Thyroid gland (tissue), 4 donors: ENCODE measurements at regions not wholly inside any gene's neighbourhood (a gene's known extent, or its start where the extent isn't known, plus 50 kb on each side); places are given as distances from the start of the nearest gene placed in this dataset.
"Not testable (repeated sequence)": the region's sequence is repeated elsewhere in the genome, so short reads cannot be mapped to it uniquely, and the experiment has no call there.

Experiments
- DNase-seq, 2 donors: peaks; one replicate each; pipeline ENCODE4 v3.0.0-alpha.2; 2019
- H3K27ac ChIP-seq, 3 donors: fragments of 200-600 bp; sonication (generic); 1 replicate in 2 of 3; 2 replicates in 1 of 3; pipeline ENCODE4 v1.5.1; 2016 to 2019; ENCODE audit warnings: mild to moderate bottlenecking in 1 of 3, moderate library complexity in 1 of 3
- H3K27me3 ChIP-seq: fragments of 200-600 bp; sonication (generic); one replicate; pipeline ENCODE4 v1.5.1; 2019
- H3K36me3 ChIP-seq, 2 donors: fragments of 200-600 bp; sonication (generic); one replicate each; pipeline ENCODE4 v1.5.1; 2016 to 2019
- H3K4me1 ChIP-seq, 2 donors: fragments of 200-600 bp; sonication (generic); one replicate each; pipeline ENCODE4 v1.5.1; 2017 to 2019
- H3K4me3 ChIP-seq, 3 donors: fragments of 200-600 bp; sonication (generic); replicated peaks in 1 of 3; 1 replicate in 2 of 3; 2 replicates in 1 of 3; pipeline ENCODE4 v1.5.1; 2016; ENCODE audit warnings: mild to moderate bottlenecking in 1 of 3
- H3K9me3 ChIP-seq: fragments of 200-600 bp; sonication (generic); one replicate; pipeline ENCODE4 v1.5.1; 2017
- POLR2A ChIP-seq, 2 donors: fragments of 450-650 bp; IDR thresholded peaks; one replicate each; pipeline ENCODE4 v1.6.1; 2017; ENCODE audit warnings: antibody characterized with exemption in 2 of 2, mild to moderate bottlenecking in 2 of 2, moderate library complexity in 1 of 2
- WGBS, 2 donors: methylation state at CpG; one replicate each; pipeline ENCODE4 v1.1.5; 2017; 5-methylcytosine and 5-hydroxymethylcytosine counted together
- intact Hi-C: fragments of 100-400 bp; cut with DNase I; formaldehyde crosslinking; loops from one replicate; pipeline ENCODE4 v1.15.1; 2023
- TF ChIP-seq, protein P1 (sequence below), 6 experiments: fragments of 200-600 bp in 3 of 6; fragments of 450-650 bp in 3 of 6; sonication (generic) in 3 of 6; IDR thresholded peaks; one replicate each; pipeline ENCODE4 v1.5.1; 2016 to 2019; ENCODE audit warnings: antibody characterized with exemption in 6 of 6, mild to moderate bottlenecking in 2 of 6, inconsistent platforms in 1 of 6, moderate library complexity in 1 of 6

DNA sequence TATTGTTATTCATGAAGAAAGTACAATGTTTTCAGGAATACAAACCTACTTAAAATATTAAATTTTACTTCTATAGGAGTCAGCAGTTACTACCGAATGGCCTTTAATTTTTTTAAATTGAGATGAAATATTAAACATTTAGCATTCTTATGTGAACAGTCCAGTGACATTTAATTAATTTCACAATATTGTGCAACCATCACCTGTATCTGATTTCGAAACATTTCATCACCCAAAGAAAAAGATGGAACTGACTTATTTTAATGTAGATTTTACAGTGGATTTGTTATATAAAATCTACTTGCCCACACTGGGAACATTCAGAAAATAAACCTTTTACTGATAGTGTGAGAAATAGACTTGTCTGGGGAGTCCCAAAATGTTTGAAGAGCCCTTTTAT lies 585.2 kb upstream of the LINC00305 start:
- Histone ChIP-seq H3K9me3 (no peaks in the 10 kb centered on the region), H3K4me1 (no peaks in the 10 kb centered on the region), H3K27me3 (no peaks in the 10 kb centered on the region), H3K36me3 (no peaks in the 10 kb centered on the region), H3K4me3 (no peak overlapping the region), H3K27ac (no peak overlapping the region)
- intact Hi-C loops = no loop called here
- WGBS, 2 donors = 91 to 92% methylated on average over 2 of the region's 2 CpGs
- TF ChIP-seq POLR2A (IDR thresholded peaks at IDR 0.05) = no peak
- TF ChIP-seq, protein P1, sequence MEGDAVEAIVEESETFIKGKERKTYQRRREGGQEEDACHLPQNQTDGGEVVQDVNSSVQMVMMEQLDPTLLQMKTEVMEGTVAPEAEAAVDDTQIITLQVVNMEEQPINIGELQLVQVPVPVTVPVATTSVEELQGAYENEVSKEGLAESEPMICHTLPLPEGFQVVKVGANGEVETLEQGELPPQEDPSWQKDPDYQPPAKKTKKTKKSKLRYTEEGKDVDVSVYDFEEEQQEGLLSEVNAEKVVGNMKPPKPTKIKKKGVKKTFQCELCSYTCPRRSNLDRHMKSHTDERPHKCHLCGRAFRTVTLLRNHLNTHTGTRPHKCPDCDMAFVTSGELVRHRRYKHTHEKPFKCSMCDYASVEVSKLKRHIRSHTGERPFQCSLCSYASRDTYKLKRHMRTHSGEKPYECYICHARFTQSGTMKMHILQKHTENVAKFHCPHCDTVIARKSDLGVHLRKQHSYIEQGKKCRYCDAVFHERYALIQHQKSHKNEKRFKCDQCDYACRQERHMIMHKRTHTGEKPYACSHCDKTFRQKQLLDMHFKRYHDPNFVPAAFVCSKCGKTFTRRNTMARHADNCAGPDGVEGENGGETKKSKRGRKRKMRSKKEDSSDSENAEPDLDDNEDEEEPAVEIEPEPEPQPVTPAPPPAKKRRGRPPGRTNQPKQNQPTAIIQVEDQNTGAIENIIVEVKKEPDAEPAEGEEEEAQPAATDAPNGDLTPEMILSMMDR (IDR thresholded peaks at IDR 0.05) = no peak
- DNase-seq = no peak

DNA sequence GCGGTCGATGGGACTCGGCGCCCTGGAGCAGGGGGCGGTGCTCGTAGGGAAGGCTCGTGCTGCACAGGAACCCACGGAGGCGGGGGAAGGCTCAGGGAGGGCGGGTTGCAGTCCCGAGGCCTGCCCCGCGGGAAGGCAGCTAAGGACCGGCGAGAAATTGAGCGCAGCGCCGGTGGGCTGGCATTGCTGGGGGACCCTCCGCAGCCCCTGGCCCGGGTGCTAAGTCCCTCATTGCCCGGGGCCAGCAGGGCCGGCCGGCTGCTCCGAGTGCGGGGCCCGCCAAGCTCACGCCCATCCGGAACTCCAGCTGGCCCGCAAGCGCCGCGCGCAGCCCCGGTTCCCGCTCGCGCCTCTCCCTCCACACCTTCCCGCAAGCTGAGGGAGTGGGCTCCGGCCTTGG lies 576.8 kb upstream of the LINC00305 start:
- DNase-seq, H3K4me3 ChIP-seq, H3K9me3 ChIP-seq, intact Hi-C loops, H3K4me1 ChIP-seq, H3K36me3 ChIP-seq, H3K27me3 ChIP-seq, H3K27ac ChIP-seq: not testable (repeated sequence)
- 96 to 97% methylated on average over 22 to 38 of the region's 39 CpGs for WGBS, 2 donors

DNA sequence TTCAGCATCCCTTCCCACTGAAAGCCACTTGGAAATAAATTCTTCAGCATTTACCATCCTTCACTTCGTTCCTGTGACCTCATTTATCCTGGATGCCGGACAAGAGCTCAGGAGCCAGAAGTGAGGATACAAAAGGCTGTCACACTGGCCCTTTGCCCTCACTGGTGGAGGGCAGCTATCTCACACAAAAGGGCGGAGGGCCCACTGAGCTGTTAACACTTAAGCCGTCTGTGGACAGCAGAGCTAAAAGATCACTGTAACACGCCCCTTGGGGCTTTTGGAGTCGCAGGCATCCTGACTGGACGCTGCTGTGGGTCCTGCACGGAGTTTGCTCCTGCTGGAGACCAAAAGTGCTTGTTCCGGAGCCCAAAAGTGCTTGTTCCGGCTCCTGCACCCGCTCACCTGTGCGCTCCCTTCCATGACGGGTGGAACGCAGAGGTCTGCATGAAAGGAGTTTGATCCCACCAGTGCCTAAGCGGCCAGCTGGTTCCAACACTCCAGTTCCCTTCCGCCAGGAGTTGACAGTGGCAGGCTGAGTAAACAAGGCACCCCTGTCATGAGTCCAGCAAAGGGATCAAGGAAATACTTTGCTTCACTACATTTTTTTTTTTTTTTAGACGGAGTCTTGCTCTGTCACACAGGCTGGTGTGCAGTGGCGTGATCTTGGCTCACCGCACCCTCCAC lies 572.0 kb upstream of the LINC00305 start:
- Histone ChIP-seq H3K9me3 (no peaks in the 10 kb centered on the region), H3K4me1 (no peaks in the 10 kb centered on the region), H3K27me3 (no peaks in the 10 kb centered on the region), H3K4me3 (no peak overlapping the region), H3K27ac (no peak overlapping the region), H3K36me3 (no peaks in the 10 kb centered on the region)
- TF ChIP-seq POLR2A (IDR thresholded peaks at IDR 0.05) = no peak
- TF ChIP-seq, protein P1 (IDR thresholded peaks at IDR 0.05) = no peak
- 85 to 87% methylated on average over 16 to 19 of the region's 19 CpGs for WGBS, 2 donors
- intact Hi-C loops = no loop called here
- DNase-seq = no peak

DNA sequence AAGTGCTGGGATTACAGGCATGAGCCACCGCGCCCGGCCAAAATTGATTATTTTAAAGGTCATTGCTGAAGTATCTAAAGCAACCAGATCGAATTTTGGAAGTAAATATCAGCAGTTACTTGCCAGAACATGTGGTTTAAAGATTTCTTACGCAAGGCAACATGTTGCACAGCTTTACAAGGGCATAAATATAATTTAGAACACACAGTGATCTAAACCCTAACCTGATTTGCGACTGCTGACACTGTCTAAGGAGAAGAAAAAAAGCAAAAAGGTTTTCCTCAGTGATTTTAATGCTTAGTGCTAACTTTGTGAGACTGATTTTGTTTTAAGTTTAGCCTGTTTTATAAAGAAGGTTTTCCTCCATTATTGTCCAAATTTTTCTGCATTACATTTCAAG lies 569.9 kb upstream of the LINC00305 start:
- no peak for DNase-seq
- intact Hi-C loops = no loop called here
- WGBS, 2 donors = 48 to 89% methylated on average over 3 to 6 of the region's 6 CpGs
- no peak overlapping the region for H3K27ac ChIP-seq
- H3K4me3 ChIP-seq = no peak overlapping the region
- H3K9me3 ChIP-seq = no peaks in the 10 kb centered on the region
- H3K27me3 ChIP-seq = no peaks in the 10 kb centered on the region
- H3K36me3 ChIP-seq = no peaks in the 10 kb centered on the region
- H3K4me1 ChIP-seq = no peaks in the 10 kb centered on the region
- no peak for TF ChIP-seq POLR2A (IDR thresholded peaks at IDR 0.05)
- TF ChIP-seq, protein P1 (IDR thresholded peaks at IDR 0.05) = no peak

DNA sequence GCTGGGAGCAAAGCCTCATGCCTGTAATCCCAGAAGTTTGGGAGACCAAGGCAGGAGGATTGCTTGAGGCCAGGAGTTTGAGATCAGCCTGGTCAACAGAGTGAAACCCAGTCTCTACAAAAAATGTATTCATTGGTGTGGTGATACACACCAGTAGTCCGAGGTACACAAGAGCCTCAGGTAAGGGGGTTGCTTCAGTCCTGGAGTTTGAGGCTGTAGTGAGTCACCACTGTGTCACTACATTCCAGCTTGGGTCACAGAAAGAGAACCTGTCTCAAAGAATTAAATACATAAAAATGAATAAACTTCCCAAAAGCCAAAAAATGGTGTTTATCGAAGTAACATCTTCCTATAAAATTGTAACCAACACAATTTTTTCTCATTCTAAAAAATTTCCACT lies 568.1 kb upstream of the LINC00305 start:
- Histone ChIP-seq H3K27me3 (no peaks in the 10 kb centered on the region), H3K4me1 (no peaks in the 10 kb centered on the region), H3K27ac (no peak overlapping the region), H3K36me3 (no peaks in the 10 kb centered on the region), H3K4me3 (no peak overlapping the region), H3K9me3 (no peaks in the 10 kb centered on the region)
- WGBS, 2 donors = 46 to 94% methylated on average over 2 of the region's 2 CpGs
- intact Hi-C loops = no loop called here
- TF ChIP-seq POLR2A (IDR thresholded peaks at IDR 0.05) = no peak
- TF ChIP-seq, protein P1 (IDR thresholded peaks at IDR 0.05) = no peak
- DNase-seq = no peak

DNA sequence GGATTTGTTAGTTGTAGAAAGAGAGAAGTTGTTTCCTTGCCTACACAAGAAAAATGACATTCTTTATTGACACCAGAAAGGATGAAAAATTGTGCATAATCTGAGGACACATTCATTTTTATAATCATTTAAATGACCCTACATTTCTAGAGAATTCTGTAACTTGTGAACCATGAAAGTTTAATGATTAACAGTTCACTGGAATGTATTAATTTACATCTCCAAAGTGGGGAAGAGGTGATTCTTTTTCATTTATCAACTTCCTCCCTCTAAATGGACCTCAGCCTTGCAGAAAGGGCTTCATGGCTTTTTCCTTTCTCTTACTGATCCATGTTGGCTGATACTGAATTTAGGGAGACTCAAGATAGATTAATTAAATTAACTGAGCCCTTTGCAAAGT lies 565.2 kb upstream of the LINC00305 start:
- H3K4me3 ChIP-seq = no peak overlapping the region
- no peaks in the 10 kb centered on the region for H3K36me3 ChIP-seq
- H3K9me3 ChIP-seq = no peaks in the 10 kb centered on the region
- intact Hi-C loops = no loop called here
- DNase-seq = no peak
- no peak overlapping the region for H3K27ac ChIP-seq
- TF ChIP-seq POLR2A (IDR thresholded peaks at IDR 0.05) = no peak
- TF ChIP-seq, protein P1 (IDR thresholded peaks at IDR 0.05) = no peak
- H3K4me1 ChIP-seq = no peaks in the 10 kb centered on the region
- H3K27me3 ChIP-seq = no peaks in the 10 kb centered on the region
